ENCODE measurements at regions not wholly inside any gene's neighbourhood (a gene's known extent, or its start where the extent isn't known, plus 50 kb on each side); places are given as distances from the start of the nearest gene placed in this dataset.

DNA sequence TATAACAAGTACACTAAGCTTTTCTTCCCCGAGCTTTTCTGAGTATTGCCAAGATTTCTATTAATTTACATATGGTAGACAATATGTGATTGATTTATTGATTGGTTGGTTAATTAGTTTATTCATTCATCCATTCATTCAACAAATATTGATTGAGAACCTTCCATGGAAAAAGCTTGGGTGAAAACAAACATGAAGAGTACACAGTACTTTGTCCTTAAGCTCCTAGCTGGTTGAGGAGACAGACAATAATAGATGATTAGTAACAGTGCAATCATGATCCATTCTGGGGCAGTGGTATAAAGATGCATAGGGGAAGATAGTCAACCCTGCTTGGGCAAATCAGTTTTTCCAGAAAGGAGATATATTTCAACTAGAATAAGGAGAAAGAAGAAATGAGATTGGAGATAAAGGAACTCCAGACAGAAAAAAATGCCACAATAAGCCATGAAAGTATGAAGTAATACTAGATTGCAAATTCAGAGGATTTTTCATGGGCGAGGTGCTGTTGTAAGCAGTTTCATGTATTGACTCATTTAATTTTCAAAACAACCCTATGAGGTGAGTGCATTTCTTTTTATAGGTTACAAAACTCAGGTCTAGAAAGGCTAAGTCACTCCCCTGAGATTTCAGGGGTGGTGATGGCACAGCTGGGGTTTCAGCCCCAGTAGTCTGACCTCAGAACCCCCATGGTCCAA lies 129.5 kb downstream of the RND3 start:
- TF ChIP-seq, protein P1, sequence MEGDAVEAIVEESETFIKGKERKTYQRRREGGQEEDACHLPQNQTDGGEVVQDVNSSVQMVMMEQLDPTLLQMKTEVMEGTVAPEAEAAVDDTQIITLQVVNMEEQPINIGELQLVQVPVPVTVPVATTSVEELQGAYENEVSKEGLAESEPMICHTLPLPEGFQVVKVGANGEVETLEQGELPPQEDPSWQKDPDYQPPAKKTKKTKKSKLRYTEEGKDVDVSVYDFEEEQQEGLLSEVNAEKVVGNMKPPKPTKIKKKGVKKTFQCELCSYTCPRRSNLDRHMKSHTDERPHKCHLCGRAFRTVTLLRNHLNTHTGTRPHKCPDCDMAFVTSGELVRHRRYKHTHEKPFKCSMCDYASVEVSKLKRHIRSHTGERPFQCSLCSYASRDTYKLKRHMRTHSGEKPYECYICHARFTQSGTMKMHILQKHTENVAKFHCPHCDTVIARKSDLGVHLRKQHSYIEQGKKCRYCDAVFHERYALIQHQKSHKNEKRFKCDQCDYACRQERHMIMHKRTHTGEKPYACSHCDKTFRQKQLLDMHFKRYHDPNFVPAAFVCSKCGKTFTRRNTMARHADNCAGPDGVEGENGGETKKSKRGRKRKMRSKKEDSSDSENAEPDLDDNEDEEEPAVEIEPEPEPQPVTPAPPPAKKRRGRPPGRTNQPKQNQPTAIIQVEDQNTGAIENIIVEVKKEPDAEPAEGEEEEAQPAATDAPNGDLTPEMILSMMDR (IDR thresholded peaks at IDR 0.05): no peak
- TF ChIP-seq EP300 (IDR thresholded peaks at IDR 0.05): no peak

Data from suprapubic skin (tissue), 3 donors.